Thyroid gland (tissue), 4 donors: ENCODE measurements at regions not wholly inside any gene's neighbourhood (a gene's known extent, or its start where the extent isn't known, plus 50 kb on each side); places are given as distances from the start of the nearest gene placed in this dataset.
"Not testable (repeated sequence)": the region's sequence is repeated elsewhere in the genome, so short reads cannot be mapped to it uniquely, and the experiment has no call there.

ENCODE experiments used
- CTCF ChIP-seq, 6 experiments: fragments of 200-600 bp in 3 of 6; fragments of 450-650 bp in 3 of 6; sonication (generic) in 3 of 6; IDR thresholded peaks; one replicate each; pipeline ENCODE4 v1.5.1; 2016 to 2019; ENCODE audit warnings: antibody characterized with exemption in 6 of 6, mild to moderate bottlenecking in 2 of 6, inconsistent platforms in 1 of 6, moderate library complexity in 1 of 6
- POLR2A ChIP-seq, 2 donors: fragments of 450-650 bp; IDR thresholded peaks; one replicate each; pipeline ENCODE4 v1.6.1; 2017; ENCODE audit warnings: antibody characterized with exemption in 2 of 2, mild to moderate bottlenecking in 2 of 2, moderate library complexity in 1 of 2

DNA sequence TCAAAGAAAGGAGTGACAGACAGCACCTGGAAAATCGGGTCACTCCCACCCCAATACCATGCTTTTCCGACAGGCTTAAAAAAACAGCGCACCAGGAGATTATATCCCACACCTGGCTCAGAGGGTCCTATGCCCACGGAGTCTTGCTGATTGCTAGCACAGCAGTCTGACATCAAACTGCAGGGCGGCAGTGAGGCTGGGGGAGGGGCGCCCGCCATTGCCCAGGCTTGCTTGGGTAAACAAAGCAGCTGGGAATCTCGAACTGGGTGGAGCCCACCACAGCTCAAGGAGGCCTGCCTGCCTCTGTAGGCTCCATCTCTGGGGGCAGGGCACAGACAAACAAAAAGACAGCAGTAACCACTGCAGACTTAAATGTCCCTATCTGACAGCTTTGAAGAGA, 74.5 kb upstream of the TPP2 start:
- TF ChIP-seq CTCF, POLR2A (IDR thresholded peaks at IDR 0.05): not testable (repeated sequence)
